ENCODE measurements at regions not wholly inside any gene's neighbourhood (a gene's known extent, or its start where the extent isn't known, plus 50 kb on each side); places are given as distances from the start of the nearest gene placed in this dataset.

DNA sequence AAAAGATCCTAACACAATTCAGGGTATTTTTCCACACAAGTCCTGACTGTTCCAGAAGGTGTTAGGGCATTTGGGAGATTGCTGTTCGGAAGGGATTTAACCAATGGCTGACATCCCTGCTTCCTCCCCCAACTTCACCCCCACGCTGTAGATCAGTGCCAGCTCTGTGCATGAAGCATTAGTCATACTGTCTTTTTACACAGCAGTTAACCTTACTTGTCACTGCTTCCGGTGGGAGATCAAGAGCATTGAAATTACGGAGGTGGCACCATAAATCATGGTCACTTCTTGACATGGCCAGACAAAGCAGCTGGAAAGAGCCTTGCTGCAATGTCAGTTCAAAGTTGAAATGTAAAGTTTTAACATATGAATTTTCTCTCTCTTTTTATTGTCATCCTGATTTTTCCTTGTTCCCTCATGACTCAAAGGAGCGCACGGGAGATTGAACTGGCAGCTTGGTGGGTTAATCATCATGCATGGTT lies 70.2 kb downstream of the HRH4 start:
- no peak for ATAC-seq
- no peak for DNase-seq
- intact Hi-C loops (cut with micrococcal nuclease): no loop called here

DNA sequence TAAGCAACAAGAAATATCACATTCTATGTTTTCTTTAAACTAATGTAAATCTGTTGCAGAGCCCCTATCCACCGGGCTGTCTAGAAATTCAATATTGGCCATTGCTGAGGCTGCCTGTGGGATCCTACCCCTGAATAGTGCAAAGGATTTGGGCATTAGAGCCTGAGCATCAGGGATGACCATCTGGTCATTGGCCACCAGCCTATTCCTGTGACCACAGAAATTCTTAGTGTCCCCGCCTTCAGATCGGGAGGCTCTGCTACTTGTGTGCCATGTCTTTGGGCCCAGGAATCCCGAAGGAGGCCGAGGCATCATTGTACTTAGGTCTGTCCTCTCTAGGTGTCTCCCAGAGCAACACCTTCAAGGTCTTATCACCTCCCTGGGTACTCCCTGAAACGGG lies 73.8 kb downstream of the HRH4 start:
- ATAC-seq: no peak
- DNase-seq: no peak
- intact Hi-C loops (cut with micrococcal nuclease): no loop called here

DNA sequence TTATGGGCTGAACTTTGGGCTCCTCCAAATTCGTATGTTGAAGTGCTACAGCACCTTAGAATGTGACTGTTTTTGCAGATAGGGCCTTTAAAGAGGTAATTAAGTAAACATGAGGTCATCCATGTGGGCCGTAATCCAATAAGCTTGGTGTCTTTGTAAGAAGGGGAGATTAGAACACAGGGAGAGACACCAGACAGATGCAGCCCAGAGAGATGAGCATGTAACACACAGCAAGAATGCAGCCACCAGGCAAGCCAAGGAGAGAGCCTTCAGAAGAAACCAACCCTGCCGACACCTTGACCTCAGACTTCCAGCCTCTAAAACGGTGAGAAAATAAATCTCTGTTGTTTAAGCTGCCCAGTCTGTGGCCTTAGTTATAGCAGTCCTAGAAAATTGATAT lies 74.3 kb downstream of the HRH4 start:
- intact Hi-C loops (cut with micrococcal nuclease): no loop called here
- DNase-seq (no peak), ATAC-seq (no peak)

DNA sequence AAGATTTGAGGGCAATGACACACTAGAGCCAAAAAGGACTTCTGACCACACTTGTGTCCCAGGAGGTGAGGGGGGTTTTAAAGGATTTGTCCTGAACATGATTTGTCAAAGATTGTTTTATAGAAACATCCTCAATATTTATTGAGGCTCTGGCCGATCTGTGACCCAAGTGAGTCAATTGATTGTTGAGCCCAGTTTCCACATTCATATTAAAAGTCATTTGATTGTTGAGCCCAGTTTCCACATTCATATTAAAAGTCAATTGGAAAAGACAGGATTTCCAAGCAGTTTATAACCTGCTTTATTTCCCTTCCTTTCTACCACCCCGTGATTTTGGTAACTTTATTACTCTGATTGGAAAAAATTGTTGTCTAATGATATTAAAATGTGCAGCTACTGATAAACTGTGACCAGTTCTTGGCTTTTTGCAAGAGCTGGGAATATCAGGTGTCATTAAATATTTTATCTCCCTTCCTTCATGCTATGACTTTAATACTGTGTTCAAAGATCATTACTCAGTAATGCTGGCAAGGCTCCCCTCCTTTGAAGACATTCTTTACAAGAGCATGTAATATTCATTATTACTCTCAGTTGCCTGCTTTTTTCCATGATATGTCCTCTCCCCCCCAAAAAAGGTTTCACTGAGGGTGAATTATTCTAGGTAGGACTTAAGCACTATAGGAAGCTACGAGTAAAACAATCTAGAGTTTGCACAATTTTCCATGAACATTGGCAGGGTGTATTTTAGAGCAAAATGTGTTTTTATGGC lies 75.3 kb downstream of the HRH4 start:
- intact Hi-C loops (cut with micrococcal nuclease): no loop called here

GRCh38 chr18:24536326-24536725 lies 75.9 kb downstream of the HRH4 start:
- intact Hi-C loops (cut with micrococcal nuclease): no loop called here
- no peak for ATAC-seq
- DNase-seq: no peak

More for the DNA sequence above, 75.3 kb downstream of the HRH4 start:
- no peak for ATAC-seq
- no peak for DNase-seq

DNA sequence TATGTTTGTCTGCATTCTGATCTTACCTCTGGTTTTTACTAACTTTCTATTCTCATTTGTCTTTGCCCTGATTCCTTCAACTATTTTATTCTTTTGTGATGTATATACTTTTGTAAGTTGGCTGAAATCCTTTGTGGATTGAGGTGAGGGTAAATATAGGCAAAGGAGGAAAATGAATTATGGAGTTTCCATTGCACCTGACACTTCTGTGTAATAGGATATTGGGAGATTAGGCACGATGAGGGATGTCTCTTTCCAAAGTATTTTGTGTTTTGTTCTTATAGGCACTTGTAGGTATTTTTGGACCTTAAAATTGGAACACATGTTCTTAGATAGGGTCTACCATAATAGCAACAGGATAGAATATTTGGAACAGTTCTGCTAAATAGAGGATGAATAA lies 76.4 kb downstream of the HRH4 start:
- DNase-seq: no peak
- no peak for ATAC-seq
- intact Hi-C loops (cut with micrococcal nuclease): no loop called here

GRCh38 chr18:24538414-24539264 lies 78.2 kb downstream of the HRH4 start:
- intact Hi-C loops (cut with micrococcal nuclease): no loop called here
- ATAC-seq (no peak), DNase-seq (no peak)

DNA sequence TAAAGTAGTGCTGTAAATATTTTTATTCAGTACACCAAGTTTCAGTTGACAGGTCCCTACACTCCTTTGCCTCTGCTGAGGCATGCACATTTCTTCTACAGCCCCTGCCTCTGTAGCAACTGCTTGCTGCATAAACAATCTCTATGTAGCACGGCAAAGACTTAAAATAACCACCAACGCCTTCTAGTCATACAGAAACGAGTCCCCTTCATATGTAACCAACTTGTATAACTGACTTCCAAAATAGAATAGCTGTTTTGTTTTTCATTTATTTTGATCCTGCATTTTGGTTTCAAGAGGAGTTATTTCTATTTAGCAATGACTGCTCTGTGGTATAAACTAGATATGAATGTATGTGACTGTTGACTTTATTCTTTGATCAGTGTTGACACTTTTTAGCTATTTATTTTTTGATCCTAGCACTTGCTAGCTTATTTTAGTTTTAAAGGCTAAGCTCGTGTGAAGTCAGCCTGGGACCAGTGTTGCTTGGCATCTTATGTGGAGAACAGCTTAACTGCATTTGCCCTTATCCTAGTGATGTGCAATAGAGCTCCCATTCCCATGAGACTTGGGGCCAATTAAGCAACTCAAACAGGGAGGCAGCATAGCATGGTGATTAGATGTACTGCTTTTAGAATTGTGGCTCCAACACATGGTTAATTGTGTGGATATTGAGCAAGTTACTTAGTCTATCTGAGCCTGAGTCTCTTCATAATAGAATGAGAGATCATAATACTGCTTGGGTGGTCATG lies 79.6 kb downstream of the HRH4 start:
- intact Hi-C loops (cut with micrococcal nuclease): no loop called here
- ATAC-seq: no peak

GRCh38 chr18:24540896-24541295 lies 80.5 kb downstream of the HRH4 start:
- intact Hi-C loops (cut with micrococcal nuclease): no loop called here
- DNase-seq: no peak
- ATAC-seq: no peak

More for the DNA sequence above, 79.6 kb downstream of the HRH4 start:
- DNase-seq: no peak

- intact Hi-C loops (cut with micrococcal nuclease): no loop called here
- DNase-seq (no peak), ATAC-seq (no peak)
Measured at GRCh38 chr18:24543086-24543794, 82.8 kb downstream of the HRH4 start.

DNA sequence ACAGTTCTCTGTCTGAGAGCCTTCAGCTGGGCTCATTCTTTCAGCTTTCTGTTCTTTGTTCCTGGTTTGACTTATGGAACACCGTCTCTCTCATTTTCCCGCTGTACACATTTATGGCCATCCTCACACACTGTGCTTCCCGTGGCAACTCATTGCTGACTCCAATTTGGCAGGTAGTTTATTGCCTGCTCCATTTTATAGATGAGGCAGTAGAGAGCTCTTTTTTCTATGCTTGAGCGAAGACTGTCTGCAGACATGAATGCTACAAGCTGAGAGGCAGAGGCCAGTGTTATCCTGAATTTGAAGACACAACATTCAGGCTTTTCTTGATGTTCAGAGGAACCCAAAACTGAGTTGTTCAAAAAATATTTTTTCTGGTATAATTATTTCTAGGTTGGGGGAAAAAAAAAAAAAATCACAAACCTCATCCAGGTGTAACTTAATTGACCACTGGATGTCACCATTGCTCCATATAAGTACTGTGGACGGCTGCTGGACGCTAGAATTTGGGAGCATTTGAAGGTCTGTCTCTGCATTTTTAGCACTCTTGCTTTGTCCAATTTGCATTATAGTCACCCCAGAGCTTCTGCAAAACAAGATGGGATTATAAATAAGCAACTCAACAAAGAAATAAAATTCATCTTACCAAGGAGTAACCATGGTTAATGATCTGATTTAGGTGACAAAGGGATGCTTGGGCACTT lies 83.5 kb downstream of the HRH4 start:
- no peak for DNase-seq
- ATAC-seq: no peak
- intact Hi-C loops (cut with micrococcal nuclease): no loop called here

DNA sequence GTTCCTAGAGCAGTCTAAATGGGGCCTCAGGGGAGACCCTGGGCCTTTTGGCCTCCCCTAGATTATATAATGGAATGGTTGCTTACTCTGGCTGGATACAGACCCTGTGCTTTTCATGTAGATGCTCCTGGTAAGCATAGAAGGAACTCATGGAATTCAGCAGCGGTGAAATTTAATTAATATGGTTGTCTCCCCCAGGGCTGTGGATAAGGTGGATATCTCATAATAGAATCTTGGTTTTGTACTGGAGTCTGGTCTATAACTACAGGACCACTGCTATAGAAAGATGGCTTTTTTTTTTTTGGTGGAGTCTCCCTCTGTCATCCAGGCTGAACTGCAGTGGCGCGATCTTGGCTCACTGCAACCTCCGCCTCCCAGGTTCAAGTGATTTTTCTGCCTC lies 84.5 kb downstream of the HRH4 start:
- intact Hi-C loops (cut with micrococcal nuclease): no loop called here
- DNase-seq: no peak
- ATAC-seq: no peak

DNA sequence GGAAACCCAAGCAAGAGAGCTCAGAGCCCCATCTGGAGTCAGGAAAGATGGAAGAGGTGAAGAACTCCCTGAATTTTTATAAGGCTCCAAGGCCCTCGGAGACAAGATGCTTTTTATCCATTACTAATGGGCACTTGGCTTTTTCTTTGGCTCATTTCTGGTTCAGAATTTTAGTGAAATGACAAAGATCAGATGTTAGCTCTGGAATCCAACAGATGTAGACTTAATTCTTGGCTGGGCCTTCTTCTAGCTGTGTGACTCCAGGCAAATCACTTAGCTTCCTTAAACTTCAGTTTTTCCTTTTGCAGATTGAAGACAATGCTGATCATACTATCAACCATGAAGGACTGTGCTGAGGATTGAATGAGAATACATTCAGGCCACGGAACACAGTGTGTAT lies 85.2 kb downstream of the HRH4 start:
- ATAC-seq (no peak), DNase-seq (no peak)
- intact Hi-C loops (cut with micrococcal nuclease): no loop called here

DNA sequence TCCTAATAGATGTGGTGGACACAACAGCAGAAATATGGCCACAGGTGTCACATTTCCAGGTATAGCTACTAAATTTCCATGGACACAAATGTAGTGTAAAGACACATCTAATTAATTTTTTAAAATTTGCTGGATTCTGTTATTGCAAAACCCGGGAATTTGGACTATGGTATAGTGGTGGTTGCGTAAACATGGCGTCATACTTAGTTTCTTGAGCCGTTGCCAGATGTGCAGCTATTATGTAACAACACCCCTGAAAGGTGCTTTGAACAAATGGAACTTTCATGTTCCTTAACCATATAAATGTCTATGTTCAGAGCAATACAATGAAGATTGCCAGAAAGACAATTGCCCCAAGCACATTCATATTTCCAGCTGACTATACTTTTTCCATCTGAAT lies 85.9 kb downstream of the HRH4 start:
- no peak for DNase-seq
- intact Hi-C loops (cut with micrococcal nuclease): no loop called here
- ATAC-seq: no peak

GRCh38 chr18:24548583-24548982 lies 88.1 kb downstream of the HRH4 start:
- DNase-seq (no peak), ATAC-seq (no peak)
- intact Hi-C loops (cut with micrococcal nuclease): no loop called here

- no peak for DNase-seq
- intact Hi-C loops (cut with micrococcal nuclease): no loop called here
Measured at GRCh38 chr18:24552218-24552617, 91.8 kb downstream of the HRH4 start.

DNA sequence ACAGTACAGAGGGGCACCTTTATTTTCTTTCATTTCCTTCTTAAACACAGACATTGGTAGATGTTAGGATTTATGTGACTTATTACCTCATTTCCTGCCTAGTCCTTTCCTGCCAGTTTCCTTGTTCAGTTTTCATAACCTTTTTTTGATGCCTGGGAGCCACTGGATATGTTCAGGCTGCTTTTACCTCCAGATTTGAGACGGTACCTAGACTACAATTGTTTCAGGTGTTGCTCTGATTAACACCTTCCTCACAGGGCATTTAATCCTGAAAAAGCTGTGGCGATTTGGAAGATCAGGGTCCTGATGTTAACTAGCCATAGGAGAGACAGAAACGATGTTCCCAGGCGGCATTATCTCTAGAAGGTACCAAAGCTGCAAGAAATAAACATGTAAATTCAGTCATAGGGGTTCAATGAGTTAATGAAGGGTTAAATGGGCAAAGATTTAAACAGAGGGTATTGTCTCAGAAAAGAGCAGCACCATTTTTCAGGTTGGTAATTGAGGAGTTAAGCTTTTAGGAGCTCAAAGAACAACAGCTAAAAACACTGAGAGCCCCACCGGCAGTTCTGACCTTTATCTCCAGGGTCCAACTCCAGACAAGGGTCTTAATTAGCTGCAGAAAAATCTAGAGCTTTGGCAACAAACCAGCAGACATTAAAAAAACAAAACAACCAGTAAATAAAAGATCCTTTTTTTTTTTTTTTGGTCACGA lies 93.3 kb downstream of the HRH4 start:
- intact Hi-C loops (cut with micrococcal nuclease): no loop called here
- ATAC-seq: no peak
- no peak for DNase-seq

More at GRCh38 chr18:24552218-24552617, 91.8 kb downstream of the HRH4 start:
- ATAC-seq: no peak

DNA sequence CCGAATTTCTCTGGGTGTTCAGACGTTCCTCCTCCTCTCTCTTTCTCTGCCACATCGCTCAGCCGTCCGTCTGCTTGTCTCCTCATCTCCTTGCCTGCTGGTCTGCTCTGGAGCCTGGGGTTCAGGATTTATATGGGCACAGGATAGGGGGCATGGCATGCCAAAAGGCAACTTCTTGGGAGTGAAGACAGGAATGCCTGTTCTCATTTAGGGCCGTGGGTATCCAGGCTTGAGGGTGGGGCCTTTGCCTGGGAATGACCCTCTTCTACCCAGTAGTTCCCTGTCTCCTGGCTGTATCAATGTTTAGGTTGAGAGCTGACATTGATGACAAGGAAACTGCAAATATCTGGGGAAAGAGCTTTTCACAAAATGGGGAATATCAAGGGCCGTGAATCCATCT lies 98.0 kb downstream of the HRH4 start:
- intact Hi-C loops (cut with micrococcal nuclease): no loop called here
- ATAC-seq (no peak), DNase-seq (no peak)

All from left ventricle myocardium superior (tissue), 1 donor.